HG03442 (cell line): ENCODE measurements at regions not wholly inside any gene's neighbourhood (a gene's known extent, or its start where the extent isn't known, plus 50 kb on each side); places are given as distances from the start of the nearest gene placed in this dataset.

Source experiments
- ATAC-seq: cut with Tn5 transposase; IDR thresholded peaks from one replicate; pipeline ENCODE4 v1.9.1; 2021; ENCODE audit warnings: mild to moderate bottlenecking, moderate library complexity; ENCODE audit not compliant: unreplicated experiment

DNA sequence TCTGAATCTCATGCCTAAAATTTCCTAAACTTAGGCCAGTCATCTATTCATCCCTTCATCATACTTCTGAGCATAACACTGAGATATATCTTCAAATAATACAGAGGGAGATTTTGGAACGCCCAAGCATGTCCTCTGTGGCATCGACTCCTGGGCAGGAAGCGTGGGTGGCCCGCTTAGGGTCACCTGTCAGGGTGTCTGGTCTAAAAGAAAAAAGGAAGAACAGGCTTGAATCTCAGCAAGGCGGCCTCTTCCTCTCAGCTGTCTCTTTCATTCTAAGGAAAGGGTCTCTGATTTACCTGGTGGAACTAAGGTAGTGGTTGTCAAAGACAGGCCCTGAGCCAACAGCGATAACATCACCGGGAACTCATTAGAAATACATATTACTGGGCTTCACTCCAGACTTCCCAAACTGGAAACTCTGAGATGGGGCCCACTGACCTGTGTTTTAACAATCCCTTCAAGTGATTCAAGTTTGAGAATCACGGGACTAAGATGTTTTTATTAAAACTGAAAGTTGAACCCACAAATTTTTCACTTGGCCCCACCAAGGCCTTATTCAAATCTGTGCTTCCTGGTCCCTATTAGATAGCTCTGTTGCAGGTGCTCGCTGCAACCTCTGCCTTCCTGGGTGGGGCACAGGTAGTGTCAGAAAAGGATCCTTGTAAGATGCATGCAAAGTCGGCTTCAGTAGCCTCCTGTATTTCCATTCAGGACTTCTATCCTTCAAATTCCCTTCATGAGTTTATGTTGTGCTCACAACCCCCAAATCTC lies 162.3 kb upstream of the CCDC68 start:
- ATAC-seq: no peak

GRCh38 chr18:55120896-55121295 lies 161.6 kb upstream of the CCDC68 start:
- no peak for ATAC-seq

- ATAC-seq: no peak
Observed at GRCh38 chr18:55119434-55119833, 160.2 kb upstream of the CCDC68 start.

GRCh38 chr18:55119016-55119415 lies 159.8 kb upstream of the CCDC68 start:
- no peak for ATAC-seq

DNA sequence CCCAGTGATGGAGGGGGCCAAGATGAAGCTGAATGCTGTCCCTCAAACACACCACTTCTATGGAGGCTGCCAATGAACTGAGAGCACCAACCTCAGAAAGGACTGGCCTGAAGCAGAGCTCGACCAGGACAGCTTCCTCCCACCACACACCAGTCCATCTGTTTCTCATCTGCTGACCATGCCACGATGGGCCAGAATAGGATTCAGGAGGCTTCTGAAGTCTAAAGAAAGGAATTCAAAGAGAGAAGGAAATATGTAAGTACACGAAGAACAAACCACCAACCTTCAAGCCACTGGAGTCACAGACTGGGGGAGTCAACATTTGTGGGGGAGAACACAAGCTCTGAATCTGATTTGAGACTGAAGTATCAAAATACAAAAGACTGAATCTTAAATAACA lies 157.6 kb upstream of the CCDC68 start:
- ATAC-seq: no peak

DNA sequence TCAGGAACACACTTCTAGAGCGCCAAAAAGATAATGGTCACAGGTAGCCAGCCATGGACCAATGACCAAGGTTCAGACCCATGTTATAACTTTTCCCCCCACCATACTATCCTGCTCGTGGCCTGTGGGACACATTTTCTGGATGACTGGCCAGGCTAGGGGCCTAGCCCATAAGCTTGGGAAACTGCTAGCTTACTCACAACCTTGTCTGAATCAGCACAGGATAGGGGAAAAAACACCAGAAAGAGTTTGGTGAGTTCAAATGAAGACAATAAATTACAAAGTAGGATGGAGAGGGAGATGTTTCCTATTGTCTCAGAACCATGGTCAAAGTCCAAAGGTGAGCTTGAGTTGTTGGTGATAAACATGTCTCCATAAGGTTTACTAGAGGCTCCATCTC lies 156.3 kb upstream of the CCDC68 start:
- no peak for ATAC-seq

DNA sequence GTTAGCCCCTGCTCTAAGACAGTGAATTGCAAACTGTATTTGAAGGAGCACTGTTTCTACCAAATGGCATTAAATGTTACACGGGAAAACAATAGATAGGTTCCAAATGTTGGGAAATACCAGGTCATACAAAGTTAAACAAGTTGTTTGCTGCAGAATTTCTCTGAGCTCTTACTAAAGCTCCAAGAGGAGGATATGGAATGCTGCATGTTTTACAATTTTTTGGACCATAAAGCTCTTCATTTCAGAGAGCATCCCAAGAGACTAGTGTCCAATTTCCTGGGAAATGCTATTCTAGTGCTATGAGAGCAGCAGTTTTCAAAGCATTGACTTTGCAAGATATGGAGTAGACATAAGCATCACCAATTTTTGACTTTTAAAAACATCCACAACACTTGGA lies 155.6 kb upstream of the CCDC68 start:
- ATAC-seq: no peak

GRCh38 chr18:55113800-55114199 lies 154.5 kb upstream of the CCDC68 start:
- no peak for ATAC-seq

DNA sequence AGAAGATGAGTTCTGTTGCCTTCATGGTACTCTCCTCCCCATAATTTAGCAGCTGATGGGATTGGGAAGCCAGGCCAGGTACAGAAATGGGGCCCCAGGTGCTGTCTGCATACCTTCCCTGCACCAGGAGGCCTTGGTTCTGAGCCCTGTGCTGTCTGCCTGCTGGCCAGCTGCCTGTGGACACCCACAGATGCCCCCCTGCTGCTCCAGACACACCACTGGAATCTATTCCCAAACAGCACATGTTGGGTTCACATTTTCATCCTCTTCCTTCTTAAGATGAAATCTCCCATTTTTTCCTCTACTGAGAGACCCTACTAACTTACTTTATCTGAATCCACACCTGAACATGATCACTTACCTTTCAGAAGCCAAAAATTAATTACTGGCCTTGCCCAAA lies 152.0 kb upstream of the CCDC68 start:
- ATAC-seq: no peak

GRCh38 chr18:55110436-55110835 lies 151.2 kb upstream of the CCDC68 start:
- no peak for ATAC-seq

DNA sequence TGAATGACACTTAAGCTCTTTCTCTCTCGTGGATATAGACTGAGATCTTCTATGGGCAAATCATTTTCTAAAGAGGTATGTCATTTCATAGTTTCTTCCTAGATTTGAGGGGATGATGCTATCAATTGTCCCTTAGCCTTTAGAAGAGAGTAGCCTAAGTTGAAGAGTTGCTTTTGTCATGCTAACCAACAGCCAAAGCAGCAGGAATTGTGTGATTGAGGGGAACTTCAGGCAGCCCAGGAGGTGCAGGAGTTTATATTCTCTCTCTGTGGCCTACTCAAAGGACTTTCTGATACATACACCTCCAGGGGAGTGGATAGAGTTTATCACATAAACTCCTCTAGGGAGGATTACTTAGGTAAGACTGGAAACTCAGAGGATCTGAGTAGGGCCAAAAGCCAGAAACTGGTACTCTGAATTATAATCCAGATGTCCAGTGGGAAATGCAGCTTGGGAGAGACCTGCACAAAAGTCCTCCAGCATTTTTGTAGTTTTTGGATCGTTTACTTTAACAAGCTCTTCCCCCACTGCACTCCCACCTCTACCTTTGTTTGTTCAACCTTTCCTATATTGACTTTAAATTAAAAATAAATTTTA lies 150.7 kb upstream of the CCDC68 start:
- ATAC-seq: no peak

GRCh38 chr18:55106906-55107305 lies 147.6 kb upstream of the CCDC68 start:
- ATAC-seq: no peak

DNA sequence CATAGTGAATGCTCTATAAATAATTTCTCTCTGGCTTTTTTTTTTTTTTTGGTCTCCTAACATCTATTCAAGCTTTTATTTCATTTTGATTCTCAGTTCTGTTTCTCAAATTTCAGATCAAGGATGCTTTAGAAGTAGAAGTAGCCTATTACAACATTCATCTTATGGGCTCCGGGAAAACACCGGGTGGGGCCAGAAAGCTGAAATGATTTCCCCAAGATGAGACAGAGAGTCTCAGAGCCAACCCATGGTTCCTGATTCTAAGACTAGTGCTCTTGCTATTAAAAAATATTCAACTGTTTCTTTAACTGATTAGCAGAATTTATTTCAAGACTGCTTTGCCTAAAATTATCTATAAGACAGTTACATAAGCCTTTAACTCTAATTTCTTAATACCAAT lies 147.2 kb upstream of the CCDC68 start:
- ATAC-seq: no peak

DNA sequence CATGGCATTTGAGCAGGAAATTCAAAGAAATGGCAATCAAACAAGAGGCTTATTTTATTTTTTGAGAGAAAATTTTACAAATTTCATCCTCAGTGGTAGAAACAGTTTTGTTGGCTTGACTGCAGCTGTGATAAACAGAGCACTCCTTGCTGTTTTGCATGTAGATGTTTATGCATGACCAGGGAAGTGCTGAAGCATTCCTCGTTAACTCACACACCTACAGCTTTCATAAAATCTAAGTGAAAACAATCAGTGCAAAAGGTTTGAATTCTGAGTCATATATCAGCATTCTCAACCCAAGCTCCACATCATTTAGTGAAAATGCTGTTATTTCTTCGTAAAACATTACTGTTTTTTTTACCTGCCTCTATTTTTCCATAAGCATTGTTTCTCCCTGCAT lies 146.6 kb upstream of the CCDC68 start:
- no peak for ATAC-seq

GRCh38 chr18:55102958-55103456 lies 143.7 kb upstream of the CCDC68 start:
- ATAC-seq: no peak

- ATAC-seq: no peak
Observed at GRCh38 chr18:55102501-55102900, 143.2 kb upstream of the CCDC68 start.

DNA sequence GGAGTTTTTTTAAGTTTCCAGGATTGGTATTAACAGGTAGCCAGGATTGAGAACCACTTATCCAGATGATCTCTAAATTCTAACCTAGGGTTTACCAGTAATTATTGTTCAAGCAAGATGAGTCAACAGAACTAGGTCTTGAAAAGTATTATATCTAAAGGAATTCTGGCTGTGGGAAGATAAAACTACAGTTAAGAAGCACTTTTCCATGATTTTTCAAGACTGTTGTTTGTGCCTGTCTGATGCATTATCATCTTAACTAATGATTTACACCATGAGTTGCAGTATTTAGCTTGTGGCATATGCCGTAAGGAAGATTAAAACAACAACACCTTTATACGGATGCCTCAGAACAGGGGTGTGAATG lies 142.2 kb upstream of the CCDC68 start:
- ATAC-seq: no peak

GRCh38 chr18:55100817-55101457 lies 141.7 kb upstream of the CCDC68 start:
- no peak for ATAC-seq

GRCh38 chr18:55097456-55098170 lies 138.4 kb upstream of the CCDC68 start:
- no peak for ATAC-seq

GRCh38 chr18:55096263-55096951 lies 137.1 kb upstream of the CCDC68 start:
- peak; percentile 69 for ATAC-seq

DNA sequence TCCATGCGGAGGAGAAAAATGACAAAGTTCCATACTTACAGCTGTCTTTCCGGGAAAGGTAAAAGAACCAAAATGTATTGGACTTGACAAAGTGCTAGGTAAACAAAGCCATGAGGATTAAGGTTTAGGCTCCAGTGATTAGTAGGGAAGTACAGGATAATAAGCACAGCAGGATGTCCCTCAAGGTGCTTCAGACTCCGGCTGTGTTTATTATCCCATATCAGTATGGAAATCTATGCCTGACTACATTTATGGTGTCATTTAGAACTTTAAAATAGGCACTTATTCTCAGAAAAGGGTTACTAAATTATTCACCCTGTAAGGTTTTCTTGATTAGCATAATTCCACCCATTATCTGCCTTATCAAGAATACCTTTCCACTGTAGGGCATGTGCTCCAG lies 136.3 kb upstream of the CCDC68 start:
- no peak for ATAC-seq
